K562 (cell line): ENCODE measurements at regions not wholly inside any gene's neighbourhood (a gene's known extent, or its start where the extent isn't known, plus 50 kb on each side); places are given as distances from the start of the nearest gene placed in this dataset.

ENCODE experiments used
- CREB1 ChIP-seq, 2 experiments: sonication (generic) in 1 of 2; formaldehyde crosslinking in 1 of 2; IDR thresholded peaks; 2 replicates each; pipeline versions ENCODE4 v1.6.1 to v1.8.0; 2012 to 2022; ENCODE audit warnings: inconsistent platforms in 1 of 2, mild to moderate bottlenecking in 1 of 2, missing genetic modification reagents in 1 of 2, moderate library complexity in 1 of 2
- CSDE1 ChIP-seq, 2 experiments: fragments of 450-650 bp; IDR thresholded peaks; 2 replicates each; pipeline ENCODE4 v1.6.1; 2016; ENCODE audit warnings: mild to moderate bottlenecking in 1 of 2
- CXXC5 ChIP-seq: fragments of 250-450 bp; sonication (Bioruptor Pico); IDR thresholded peaks from 2 replicates; pipeline ENCODE4 v1.8.0; 2022; ENCODE audit warnings: inconsistent platforms, mild to moderate bottlenecking, moderate library complexity
- POLR2AphosphoS5 ChIP-seq: IDR thresholded peaks from 2 replicates; pipeline ENCODE4 v1.6.1; 2011; ENCODE audit warnings: mild to moderate bottlenecking, low read depth, low read length, moderate library complexity; ENCODE audit not compliant: control insufficient read depth, insufficient read depth
- ZBTB1 ChIP-seq: sonication (generic); formaldehyde crosslinking; IDR thresholded peaks from 2 replicates; pipeline ENCODE4 v1.8.1; 2023; ENCODE audit warnings: missing genetic modification reagents, low read depth, mild to moderate bottlenecking, borderline replicate concordance
- ZNF184 ChIP-seq: sonication (generic); formaldehyde crosslinking; IDR thresholded peaks from 2 replicates; pipeline ENCODE4 v1.5.0; 2020; ENCODE audit warnings: missing genetic modification reagents

DNA sequence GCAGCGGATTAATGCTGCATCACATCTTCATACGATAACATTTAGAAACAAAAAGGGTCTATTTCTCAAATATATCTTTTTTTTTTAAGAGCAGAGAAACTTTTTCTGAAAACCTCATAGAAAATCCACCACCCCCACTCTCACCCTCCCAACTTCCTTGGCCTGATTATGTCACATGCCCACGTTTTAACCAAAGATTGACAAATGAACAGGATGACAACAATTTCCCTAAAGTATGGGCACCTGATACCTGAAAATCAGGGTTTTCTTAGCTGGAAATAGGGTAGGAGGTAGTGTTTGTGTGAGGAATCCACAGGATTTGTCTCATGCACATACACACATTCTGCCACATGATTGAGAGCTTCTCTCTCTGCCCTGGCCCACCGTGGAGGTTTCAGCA lies 74.7 kb upstream of the MDM1 start:
- TF ChIP-seq CSDE1 (IDR thresholded peaks at IDR 0.05) (no peak), CXXC5 (CRISPR knock-in tag) (no peak), POLR2AphosphoS5 (no peak), ZNF184 (no peak), ZBTB1 (CRISPR knock-in tag) (no peak), CREB1 (IDR thresholded peaks at IDR 0.05) (no peak), CREB1 (CRISPR knock-in tag; IDR thresholded peaks at IDR 0.05) (no peak)
